ENCODE measurements at regions not wholly inside any gene's neighbourhood (a gene's known extent, or its start where the extent isn't known, plus 50 kb on each side); places are given as distances from the start of the nearest gene placed in this dataset.

- no peaks in the 10 kb centered on the region; a peak in 1 of 5 replicates for H3K9me3 Mint-ChIP-seq
- no peak overlapping the region for H3K23ac ChIP-seq (ENCODE audit: insufficient read length, low read depth, low read length)
- no peak overlapping the region for H3T11ph ChIP-seq (ENCODE audit: low read length)
- H3K56ac ChIP-seq (ENCODE audit: insufficient read length, low read depth, low read length): no peak overlapping the region
- no peak overlapping the region for H3K4me2 ChIP-seq (ENCODE audit: insufficient read depth, insufficient read length, low read length)
- H2BK20ac ChIP-seq (ENCODE audit: low read depth, low read length, poor library complexity, severe bottlenecking): no peak overlapping the region
- H4K8ac ChIP-seq (replicated peaks; ENCODE audit: insufficient read length, low read depth, low read length): no peak overlapping the region
- no peaks in the 10 kb centered on the region for H3K23me2 ChIP-seq (ENCODE audit: insufficient read length, low read depth, low read length, poor library complexity, severe bottlenecking)
- peaks cover 10 to 12% of the 10 kb centered on the region in 2 experiments for H3K4me1 Mint-ChIP-seq
- H3K27ac Mint-ChIP-seq: no peak overlapping the region
- no peaks in the 10 kb centered on the region for H3K79me1 ChIP-seq (ENCODE audit: insufficient read depth, low read depth, low read length, poor library complexity, severe bottlenecking)
- no peak overlapping the region for H4K5ac ChIP-seq (ENCODE audit: insufficient read length, low read depth, low read length)
- no peak overlapping the region for H3K27ac ChIP-seq (ENCODE audit: insufficient read length, low read depth, low read length)
- H3K4me3 Mint-ChIP-seq: no peak overlapping the region
- no peaks in the 10 kb centered on the region for H3K9me3 ChIP-seq (ENCODE audit: control insufficient read depth, low read depth, low read length)
- H2BK12ac ChIP-seq (ENCODE audit: insufficient read length, low read depth, low read length): no peak overlapping the region
- no CpG with 5 or more reads among the region's 7 CpGs for WGBS (ENCODE audit: extremely low coverage, insufficient read length, low lambda C conversion rate)
- H3K36me3 Mint-ChIP-seq (ENCODE audit: insufficient read depth in 1 of 3, low read depth in 3 of 3): no peaks in the 10 kb centered on the region; a peak in 1 of 7 replicates
- no peak overlapping the region for H3K4ac ChIP-seq (ENCODE audit: low read depth, low read length)
- H2BK15ac ChIP-seq (ENCODE audit: low read depth, low read length): no peak overlapping the region
- H3K14ac ChIP-seq (ENCODE audit: insufficient read depth, low read length): no peak overlapping the region
- no peak overlapping the region for H2BK5ac ChIP-seq (ENCODE audit: insufficient read length, low read length)
- H4K91ac ChIP-seq (ENCODE audit: insufficient read length, low read depth, low read length): no peak overlapping the region
- no peaks in the 10 kb centered on the region for H4K20me1 ChIP-seq (ENCODE audit: control insufficient read depth, insufficient read depth, insufficient read length)
- TF ChIP-seq, protein P1, sequence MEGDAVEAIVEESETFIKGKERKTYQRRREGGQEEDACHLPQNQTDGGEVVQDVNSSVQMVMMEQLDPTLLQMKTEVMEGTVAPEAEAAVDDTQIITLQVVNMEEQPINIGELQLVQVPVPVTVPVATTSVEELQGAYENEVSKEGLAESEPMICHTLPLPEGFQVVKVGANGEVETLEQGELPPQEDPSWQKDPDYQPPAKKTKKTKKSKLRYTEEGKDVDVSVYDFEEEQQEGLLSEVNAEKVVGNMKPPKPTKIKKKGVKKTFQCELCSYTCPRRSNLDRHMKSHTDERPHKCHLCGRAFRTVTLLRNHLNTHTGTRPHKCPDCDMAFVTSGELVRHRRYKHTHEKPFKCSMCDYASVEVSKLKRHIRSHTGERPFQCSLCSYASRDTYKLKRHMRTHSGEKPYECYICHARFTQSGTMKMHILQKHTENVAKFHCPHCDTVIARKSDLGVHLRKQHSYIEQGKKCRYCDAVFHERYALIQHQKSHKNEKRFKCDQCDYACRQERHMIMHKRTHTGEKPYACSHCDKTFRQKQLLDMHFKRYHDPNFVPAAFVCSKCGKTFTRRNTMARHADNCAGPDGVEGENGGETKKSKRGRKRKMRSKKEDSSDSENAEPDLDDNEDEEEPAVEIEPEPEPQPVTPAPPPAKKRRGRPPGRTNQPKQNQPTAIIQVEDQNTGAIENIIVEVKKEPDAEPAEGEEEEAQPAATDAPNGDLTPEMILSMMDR (conservative IDR thresholded peaks at IDR 0.05): no peak
- H3K27me3 Mint-ChIP-seq (ENCODE audit: low read depth): peaks cover 2% of the 10 kb centered on the region; the same call in 1 of the 2 replicates
- no peaks in the 10 kb centered on the region for H3K27me3 ChIP-seq (ENCODE audit: insufficient read depth, low read length)
- no peak overlapping the region for H2AK5ac ChIP-seq (ENCODE audit: insufficient read length, low read length)
- H3K18ac ChIP-seq (ENCODE audit: insufficient read length, low read depth, low read length): no peak overlapping the region
- no peak overlapping the region for H2BK120ac ChIP-seq (ENCODE audit: low read depth, low read length, poor library complexity, severe bottlenecking)
- H2AFZ ChIP-seq (ENCODE audit: low read length): no peak overlapping the region
- DNase-seq: no peak
- H3K9ac ChIP-seq (ENCODE audit: extremely low read depth, insufficient read length, low read length): no peak overlapping the region
- H3K79me2 ChIP-seq (ENCODE audit: insufficient read depth, low read length): no peaks in the 10 kb centered on the region
- no peaks in the 10 kb centered on the region for H3K4me1 ChIP-seq (ENCODE audit: insufficient read depth, low read length)
Observed at GRCh38 chr3:71973274-71974030, 188.5 kb upstream of the PROK2 start.

Measured in H9 (cell line).